K562 (cell line): ENCODE measurements at regions not wholly inside any gene's neighbourhood (a gene's known extent, or its start where the extent isn't known, plus 50 kb on each side); places are given as distances from the start of the nearest gene placed in this dataset.

Experiments
- ATAC-seq: fragments of 200-7000 bp; cut with Tn5 transposase; 3 replicates; pipeline ENCODE4 v1.9.1; 2020; ENCODE audit warnings: moderate library complexity
- BruUV-seq: library from RNA; stranded (reverse); fragments of 400-500 nt; replicated peaks from 2 replicates; lab custom pipeline; 2021; lab: Mats Ljungman, UMichigan
- CTCF ChIA-PET: fragments of 300-600 bp; formaldehyde crosslinking; extraction: SDS; loops from one replicate; lab custom pipeline; 2021; ENCODE audit warnings: low intra/inter-chr PET ratio; lab: Yijun Ruan, JAX
- POLR2A ChIA-PET: fragments of 300-600, 350-650 bp; sonication (Branson Sonifier 250); formaldehyde crosslinking; extraction: SDS; loops from one replicate; lab custom pipeline; 2021; ENCODE audit warnings: antibody characterized with exemption, inconsistent platforms; lab: Yijun Ruan, JAX
- DNase-seq, 4 experiments: peaks; one replicate each; pipeline versions ENCODE4 v3.0.0 to v3.0.0-alpha.2; 2011 to 2018; ENCODE audit warnings: low spot score in 3 of 4, mixed read lengths in 3 of 4; ENCODE audit errors: extremely low read depth in 1 of 4
- FAIRE-seq: peaks from 2 replicates; lab custom pipeline; 2011; peaks lifted over from hg19 to GRCh38; lab: Jason Lieb, UNC
- H2AFZ ChIP-seq: 2 replicates; pipeline ENCODE4 v1.6.0; 2011; ENCODE audit warnings: low read depth, low read length, control low read depth, inconsistent platforms
- H3K27ac ChIP-seq: fragments of 200-600 bp; 3 replicates; pipeline ENCODE4 v1.8.0; 2011; ENCODE audit warnings: low read depth, mild to moderate bottlenecking, control low read depth, inconsistent platforms, low read length, moderate library complexity, mixed read lengths; ENCODE audit errors: extremely low read depth
- H3K27me3 ChIP-seq, 2 experiments: fragments of 300-600 bp in 1 of 2; 2 replicates in 1 of 2; 3 replicates in 1 of 2; pipeline versions ENCODE4 v1.6.0 to v1.8.0; 2011; ENCODE audit warnings: inconsistent platforms in 2 of 2, low read length in 2 of 2, mild to moderate bottlenecking in 1 of 2, mixed read lengths in 1 of 2, moderate library complexity in 1 of 2; ENCODE audit not compliant: control insufficient read depth in 2 of 2, insufficient read depth in 2 of 2
- H3K36me3 ChIP-seq: fragments of 300-600 bp; 3 replicates; pipeline ENCODE4 v1.8.0; 2011; ENCODE audit warnings: mild to moderate bottlenecking, low read length, inconsistent platforms; ENCODE audit not compliant: control insufficient read depth, insufficient read depth
- H3K4me1 ChIP-seq, 2 experiments: fragments of 200-600 bp in 1 of 2; replicated peaks in 1 of 2; 2 replicates in 1 of 2; 3 replicates in 1 of 2; pipeline versions ENCODE4 v1.5.1 to v1.8.0; 2011; ENCODE audit warnings: inconsistent platforms in 2 of 2, low read length in 2 of 2, mild to moderate bottlenecking in 1 of 2, mixed read lengths in 1 of 2, moderate library complexity in 1 of 2; ENCODE audit not compliant: control insufficient read depth in 2 of 2, insufficient read depth in 2 of 2
- H3K4me2 ChIP-seq: 2 replicates; pipeline ENCODE4 v1.6.1; 2011; ENCODE audit warnings: low read length, control low read depth, inconsistent platforms, mixed read lengths; ENCODE audit not compliant: insufficient read depth
- H3K4me3 ChIP-seq: fragments of 200-600 bp; sonication (generic), shearing (Covaris generic); 2 replicates; pipeline ENCODE4 v1.5.1; 2016; ENCODE audit warnings: control low read depth, inconsistent platforms
- H3K79me2 ChIP-seq: fragments of 200-600 bp; 3 replicates; pipeline ENCODE4 v1.8.0; 2011; ENCODE audit warnings: low read length, inconsistent platforms; ENCODE audit not compliant: control insufficient read depth, insufficient read depth
- H3K9ac ChIP-seq, 2 experiments: 2 replicates each; pipeline versions ENCODE4 v1.6.0 to v1.6.1; 2011; ENCODE audit warnings: low read depth in 2 of 2, low read length in 2 of 2, control low read depth in 1 of 2, inconsistent platforms in 1 of 2, mild to moderate bottlenecking in 1 of 2, mixed read lengths in 1 of 2; ENCODE audit not compliant: insufficient read depth in 1 of 2
- H3K9me1 ChIP-seq: one replicate; pipeline ENCODE4 v1.6.0; 2011; ENCODE audit warnings: inconsistent platforms, mild to moderate bottlenecking, low read length, moderate library complexity; ENCODE audit not compliant: control insufficient read depth, insufficient read depth
- H3K9me3 ChIP-seq: replicated peaks from 2 replicates; pipeline ENCODE4 v1.5.1; 2011; ENCODE audit warnings: low read depth, low read length, inconsistent platforms; ENCODE audit not compliant: control insufficient read depth, insufficient read depth
- H4K20me1 ChIP-seq: replicated peaks from 2 replicates; pipeline ENCODE4 v1.6.1; 2011; ENCODE audit warnings: low read length, inconsistent platforms, mixed read lengths; ENCODE audit not compliant: control insufficient read depth, insufficient read depth
- CSDE1 ChIP-seq, 2 experiments: fragments of 450-650 bp; IDR thresholded peaks; 2 replicates each; pipeline ENCODE4 v1.6.1; 2016; ENCODE audit warnings: mild to moderate bottlenecking in 1 of 2
- EZH2 ChIP-seq: IDR thresholded peaks from 2 replicates; pipeline ENCODE4 v1.6.1; 2012; ENCODE audit warnings: low read depth, mild to moderate bottlenecking, inconsistent platforms, low read length, borderline replicate concordance
- IRF9 ChIP-seq: fragments of 450-650 bp; IDR thresholded peaks from 2 replicates; pipeline ENCODE4 v1.6.1; 2016; ENCODE audit warnings: missing biosample characterization, missing genetic modification characterization
- JUND ChIP-seq, 2 experiments: IDR thresholded peaks; 2 replicates in 1 of 2; 3 replicates in 1 of 2; pipeline ENCODE4 v1.6.1; 2011; ENCODE audit warnings: borderline replicate concordance in 2 of 2, low read depth in 2 of 2, low read length in 2 of 2, improper control_type of control experiment in 1 of 2, missing biosample characterization in 1 of 2, missing genetic modification characterization in 1 of 2, missing genetic modification reagents in 1 of 2
- KDM4B ChIP-seq, 2 experiments: fragments of 450-650 bp in 1 of 2; sonication (generic) in 1 of 2; IDR thresholded peaks; 2 replicates each; pipeline ENCODE4 v1.6.1; 2016 to 2017; ENCODE audit warnings: borderline replicate concordance in 2 of 2, antibody characterized with exemption in 1 of 2, low read depth in 1 of 2, mild to moderate bottlenecking in 1 of 2
- MIER1 ChIP-seq: fragments of 450-650 bp; IDR thresholded peaks from 2 replicates; pipeline ENCODE4 v1.6.1; 2016; ENCODE audit warnings: antibody characterized with exemption, mild to moderate bottlenecking, low read depth
- SIX5 ChIP-seq, 2 experiments: IDR thresholded peaks; 2 replicates each; pipeline ENCODE4 v1.6.1; 2011; ENCODE audit warnings: low read length in 2 of 2, borderline replicate concordance in 1 of 2, low read depth in 1 of 2, mild to moderate bottlenecking in 1 of 2, moderate library complexity in 1 of 2; ENCODE audit not compliant: insufficient read depth in 1 of 2
- TAF9B ChIP-seq: fragments of 450-650 bp; IDR thresholded peaks from 2 replicates; pipeline ENCODE4 v1.6.1; 2018; ENCODE audit warnings: mild to moderate bottlenecking; ENCODE audit not compliant: partially characterized antibody
- YY1 ChIP-seq, 3 experiments: IDR thresholded peaks; 2 replicates each; pipeline ENCODE4 v1.6.1; 2011; ENCODE audit warnings: low read length in 2 of 3, mild to moderate bottlenecking in 2 of 3, moderate library complexity in 2 of 3, borderline replicate concordance in 1 of 3, control low read depth in 1 of 3, low read depth in 1 of 3; ENCODE audit not compliant: insufficient read depth in 3 of 3, insufficient replicate concordance in 2 of 3, control insufficient read depth in 1 of 3, insufficient read length in 1 of 3; ENCODE audit errors: extremely low read depth in 1 of 3
- ZBTB33 ChIP-seq: sonication (generic); formaldehyde crosslinking; IDR thresholded peaks from 2 replicates; pipeline ENCODE4 v1.8.1; 2023; ENCODE audit warnings: mild to moderate bottlenecking, missing genetic modification reagents
- ZNF165 ChIP-seq: fragments of 250-450 bp; sonication (Bioruptor Pico); IDR thresholded peaks from 2 replicates; pipeline ENCODE4 v1.4.0; 2020; ENCODE audit warnings: borderline replicate concordance
- WGBS: fragments of 100-300 bp; shearing (Covaris generic); methylation state at CpG from one replicate; pipeline ENCODE4 v1.1.6; 2016; ENCODE audit warnings: low coverage, mixed read lengths; ENCODE audit not compliant: insufficient coverage; ENCODE audit errors: missing lambda C conversion rate; 5-methylcytosine and 5-hydroxymethylcytosine counted together
- in situ Hi-C: fragments of 300-500 bp; cut with MboI; formaldehyde crosslinking; loops from 4 replicates; pipeline ENCODE4 v1.15.0; 2018; ENCODE audit warnings: inconsistent platforms, mixed read lengths
- intact Hi-C: fragments of 100-400 bp; cut with micrococcal nuclease; formaldehyde crosslinking; loops from 2 replicates; pipeline ENCODE4 v1.14.2; 2022
- TF ChIP-seq, protein P1 (sequence below): fragments of 450-650 bp; conservative IDR thresholded peaks from 2 replicates; pipeline ENCODE4 v1.6.1; 2016; ENCODE audit warnings: missing genetic modification characterization, low read depth, mild to moderate bottlenecking, control low read depth, missing compliant biosample characterization

DNA sequence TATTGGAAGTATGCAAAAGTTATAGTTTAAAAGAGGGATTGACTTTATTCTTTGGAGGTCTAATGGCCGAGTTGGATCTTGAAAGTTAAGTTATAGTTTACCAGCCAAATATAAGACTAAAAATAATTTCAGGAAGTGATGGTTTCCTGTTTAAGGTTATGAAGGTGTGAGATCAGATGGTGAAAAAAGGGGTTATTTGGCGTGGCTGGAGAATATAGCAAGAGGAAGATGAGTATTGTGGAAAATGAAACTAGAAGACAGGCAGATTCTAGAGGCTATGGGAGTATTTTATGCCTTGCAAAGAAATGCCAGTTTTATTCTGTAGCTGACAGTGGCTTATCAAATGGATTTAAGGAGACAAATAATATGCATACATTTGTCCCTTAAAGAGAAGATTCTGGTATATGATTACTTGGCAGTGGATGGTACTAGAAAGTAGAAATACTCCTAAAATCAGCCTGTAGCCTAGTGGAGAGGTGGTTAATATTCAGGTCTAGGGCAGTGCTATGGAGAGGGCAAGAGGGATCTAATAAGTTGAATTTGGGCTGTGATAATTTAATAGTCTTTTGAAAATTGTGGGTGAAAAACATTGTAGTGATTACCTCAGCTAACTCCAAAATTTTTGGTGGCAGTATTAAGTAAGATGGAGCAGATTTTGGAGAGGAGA, 1091.8 kb upstream of the ATXN7L3B start:
- no peak for DNase-seq
- intact Hi-C loops (no loop called here), in situ Hi-C loops (no loop called here)
- Histone ChIP-seq H3K27ac (no peak overlapping the region), H3K4me3 (no peak overlapping the region), H3K79me2 (no peaks in the 10 kb centered on the region), H3K36me3 (no peaks in the 10 kb centered on the region), H4K20me1 (no peaks in the 10 kb centered on the region), H3K9me1 (no peaks in the 10 kb centered on the region), H3K4me2 (no peak overlapping the region), H2AFZ (no peak overlapping the region), H3K4me1 (no peaks in the 10 kb centered on the region), H3K9me3 (no peaks in the 10 kb centered on the region), H3K27me3 (no peaks in the 10 kb centered on the region), H3K9ac (no peak overlapping the region)
- ChIA-PET CTCF (no interaction called here), POLR2A (no interaction called here)
- TF ChIP-seq, protein P1, sequence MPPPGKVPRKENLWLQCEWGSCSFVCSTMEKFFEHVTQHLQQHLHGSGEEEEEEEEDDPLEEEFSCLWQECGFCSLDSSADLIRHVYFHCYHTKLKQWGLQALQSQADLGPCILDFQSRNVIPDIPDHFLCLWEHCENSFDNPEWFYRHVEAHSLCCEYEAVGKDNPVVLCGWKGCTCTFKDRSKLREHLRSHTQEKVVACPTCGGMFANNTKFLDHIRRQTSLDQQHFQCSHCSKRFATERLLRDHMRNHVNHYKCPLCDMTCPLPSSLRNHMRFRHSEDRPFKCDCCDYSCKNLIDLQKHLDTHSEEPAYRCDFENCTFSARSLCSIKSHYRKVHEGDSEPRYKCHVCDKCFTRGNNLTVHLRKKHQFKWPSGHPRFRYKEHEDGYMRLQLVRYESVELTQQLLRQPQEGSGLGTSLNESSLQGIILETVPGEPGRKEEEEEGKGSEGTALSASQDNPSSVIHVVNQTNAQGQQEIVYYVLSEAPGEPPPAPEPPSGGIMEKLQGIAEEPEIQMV (tag) = no peak
- TF ChIP-seq JUND (IDR thresholded peaks at IDR 0.05; ENCODE audit: borderline replicate concordance, low read depth, low read length) (no peak), JUND (tag; IDR thresholded peaks at IDR 0.05; ENCODE audit: borderline replicate concordance, low read depth, low read length) (no peak), KDM4B (IDR thresholded peaks at IDR 0.05; ENCODE audit: borderline replicate concordance in 2 of 2, low read depth in 1 of 2) (no peak), MIER1 (no peak), YY1 (IDR thresholded peaks at IDR 0.05; ENCODE audit: borderline replicate concordance in 1 of 3, control insufficient read depth in 1 of 3, extremely low read depth in 1 of 3, insufficient read depth in 3 of 3, insufficient read length in 1 of 3, insufficient replicate concordance in 2 of 3, low read depth in 1 of 3, low read length in 2 of 3) (no peak), ZBTB33 (CRISPR knock-in tag) (no peak), CSDE1 (IDR thresholded peaks at IDR 0.05) (no peak), EZH2 (no peak), IRF9 (tag) (no peak), SIX5 (IDR thresholded peaks at IDR 0.05; ENCODE audit: borderline replicate concordance in 1 of 2, insufficient read depth in 1 of 2, low read depth in 1 of 2, low read length in 2 of 2) (no peak), TAF9B (no peak), ZNF165 (CRISPR knock-in tag) (no peak)
- WGBS = 3% methylated on average over 2 of the region's 2 CpGs
- BruUV-seq = no TSS peak
- no peak for ATAC-seq
- no peak for FAIRE-seq
